ENCODE measurements at regions not wholly inside any gene's neighbourhood (a gene's known extent, or its start where the extent isn't known, plus 50 kb on each side); places are given as distances from the start of the nearest gene placed in this dataset.
A peak's percentile ranks its signal among the peaks of the same experiment; 100 is the strongest.
"Not testable (repeated sequence)": the region's sequence is repeated elsewhere in the genome, so short reads cannot be mapped to it uniquely, and the experiment has no call there.

GRCh38 chr6:93177438-93177837, 241.9 kb downstream of the EPHA7 start:
- Histone ChIP-seq H3K9ac (ENCODE audit: insufficient read depth in 1 of 2, low read length in 2 of 2) (no peak overlapping the region), H3K27me3 (ENCODE audit: control insufficient read depth in 3 of 3, insufficient read depth in 3 of 3, low read length in 2 of 3) (no peaks in the 10 kb centered on the region), H3K9me3 (ENCODE audit: control insufficient read depth in 4 of 4, insufficient read depth in 3 of 4, low read length in 3 of 4) (no peaks in the 10 kb centered on the region), H3K4me3 (no peak overlapping the region), H3K36me3 (ENCODE audit: control insufficient read depth in 4 of 4, insufficient read depth in 4 of 4, low read length in 4 of 4) (no peaks in the 10 kb centered on the region), H3K4me1 (ENCODE audit: control insufficient read depth in 5 of 5, insufficient read depth in 5 of 5, low read length in 5 of 5) (peaks cover 0 to 9% (median 2%) of the 10 kb centered on the region in 5 donors), H3K27ac (ENCODE audit: low read depth in 1 of 2, low read length in 1 of 2) (no peak overlapping the region)
- no peak for TF ChIP-seq CTCF (IDR thresholded peaks at IDR 0.05; ENCODE audit: control extremely low read depth, extremely low read depth)
- 76 to 84% methylated on average over 3 of the region's 3 CpGs for WGBS, 2 donors
- ATAC-seq (ENCODE audit: insufficient read depth, low FRiP score) (no peak), DNase-seq (no peak)

- no peaks in the 10 kb centered on the region for H3K9me3 ChIP-seq (ENCODE audit: control insufficient read depth in 4 of 4, insufficient read depth in 3 of 4, low read length in 3 of 4)
- TF ChIP-seq CTCF (IDR thresholded peaks at IDR 0.05; ENCODE audit: control extremely low read depth, extremely low read depth): no peak
- no peaks in the 10 kb centered on the region for H3K36me3 ChIP-seq (ENCODE audit: control insufficient read depth in 4 of 4, insufficient read depth in 4 of 4, low read length in 4 of 4)
- whole genome bisulfite sequencing, 2 donors: 54 to 67% methylated on average over 1 of the region's 1 CpG
- H3K4me1 ChIP-seq (ENCODE audit: control insufficient read depth in 5 of 5, insufficient read depth in 5 of 5, low read length in 5 of 5): peaks cover 0 to 9% (median 2%) of the 10 kb centered on the region in 5 donors
- DNase-seq (peak in 1 of 3 donors; percentile 2), ATAC-seq (ENCODE audit: insufficient read depth, low FRiP score) (no peak)
- H3K27ac ChIP-seq (ENCODE audit: low read depth in 1 of 2, low read length in 1 of 2): no peak overlapping the region
- no peaks in the 10 kb centered on the region for H3K27me3 ChIP-seq (ENCODE audit: control insufficient read depth in 3 of 3, insufficient read depth in 3 of 3, low read length in 2 of 3)
- no peak overlapping the region for H3K9ac ChIP-seq (ENCODE audit: insufficient read depth in 1 of 2, low read length in 2 of 2)
- H3K4me3 ChIP-seq: no peak overlapping the region
Observed at GRCh38 chr6:93176070-93176469, 243.3 kb downstream of the EPHA7 start.

- ATAC-seq (ENCODE audit: insufficient read depth, low FRiP score); H3K36me3 ChIP-seq (ENCODE audit: control insufficient read depth in 4 of 4, insufficient read depth in 4 of 4, low read length in 4 of 4); H3K9me3 ChIP-seq (ENCODE audit: control insufficient read depth in 4 of 4, insufficient read depth in 3 of 4, low read length in 3 of 4); H3K9ac ChIP-seq (ENCODE audit: insufficient read depth in 1 of 2, low read length in 2 of 2); DNase-seq; H3K4me3 ChIP-seq; H3K27me3 ChIP-seq (ENCODE audit: control insufficient read depth in 3 of 3, insufficient read depth in 3 of 3, low read length in 2 of 3); H3K4me1 ChIP-seq (ENCODE audit: control insufficient read depth in 5 of 5, insufficient read depth in 5 of 5, low read length in 5 of 5); H3K27ac ChIP-seq (ENCODE audit: low read depth in 1 of 2, low read length in 1 of 2): not testable (repeated sequence)
- WGBS, 2 donors: 67 to 75% methylated on average over 3 to 6 of the region's 10 CpGs
Observed at GRCh38 chr6:93173573-93173972, 245.8 kb downstream of the EPHA7 start.

GRCh38 chr6:93165850-93166430, 253.4 kb downstream of the EPHA7 start:
- no peak for ATAC-seq (ENCODE audit: insufficient read depth, low FRiP score)
- H3K4me3 ChIP-seq: no peak overlapping the region
- no peak for TF ChIP-seq CTCF (IDR thresholded peaks at IDR 0.05; ENCODE audit: control extremely low read depth, extremely low read depth)
- peaks cover 0 to 4% (median 0%) of the 10 kb centered on the region in 5 donors for H3K4me1 ChIP-seq (ENCODE audit: control insufficient read depth in 5 of 5, insufficient read depth in 5 of 5, low read length in 5 of 5)
- H3K27ac ChIP-seq (ENCODE audit: low read depth in 1 of 2, low read length in 1 of 2): no peak overlapping the region
- 45 to 60% methylated on average over 3 of the region's 3 CpGs for WGBS, 2 donors
- peak; percentile 66 to 80 (median 67) for DNase-seq
- H3K9ac ChIP-seq (ENCODE audit: insufficient read depth in 1 of 2, low read length in 2 of 2): no peak overlapping the region
- no peaks in the 10 kb centered on the region for H3K27me3 ChIP-seq (ENCODE audit: control insufficient read depth in 3 of 3, insufficient read depth in 3 of 3, low read length in 2 of 3)
- H3K36me3 ChIP-seq (ENCODE audit: control insufficient read depth in 4 of 4, insufficient read depth in 4 of 4, low read length in 4 of 4): no peaks in the 10 kb centered on the region
- no peaks in the 10 kb centered on the region for H3K9me3 ChIP-seq (ENCODE audit: control insufficient read depth in 4 of 4, insufficient read depth in 3 of 4, low read length in 3 of 4)

Data from lung (tissue), 11 donors.